Ishikawa (cell line): ENCODE measurements at regions not wholly inside any gene's neighbourhood (a gene's known extent, or its start where the extent isn't known, plus 50 kb on each side); places are given as distances from the start of the nearest gene placed in this dataset.

ENCODE experiments used
- RAD21 ChIP-seq: IDR thresholded peaks from 2 replicates; pipeline ENCODE4 v1.6.1; 2012; ENCODE audit warnings: low read depth
- YY1 ChIP-seq: IDR thresholded peaks from 2 replicates; pipeline ENCODE4 v1.6.1; 2012; ENCODE audit warnings: low read depth

GRCh38 chr14:84535484-84535883 is 994.5 kb upstream of the FLRT2 start:
- TF ChIP-seq RAD21 (no peak), YY1 (no peak)
